ENCODE measurements at regions not wholly inside any gene's neighbourhood (a gene's known extent, or its start where the extent isn't known, plus 50 kb on each side); places are given as distances from the start of the nearest gene placed in this dataset.

DNA sequence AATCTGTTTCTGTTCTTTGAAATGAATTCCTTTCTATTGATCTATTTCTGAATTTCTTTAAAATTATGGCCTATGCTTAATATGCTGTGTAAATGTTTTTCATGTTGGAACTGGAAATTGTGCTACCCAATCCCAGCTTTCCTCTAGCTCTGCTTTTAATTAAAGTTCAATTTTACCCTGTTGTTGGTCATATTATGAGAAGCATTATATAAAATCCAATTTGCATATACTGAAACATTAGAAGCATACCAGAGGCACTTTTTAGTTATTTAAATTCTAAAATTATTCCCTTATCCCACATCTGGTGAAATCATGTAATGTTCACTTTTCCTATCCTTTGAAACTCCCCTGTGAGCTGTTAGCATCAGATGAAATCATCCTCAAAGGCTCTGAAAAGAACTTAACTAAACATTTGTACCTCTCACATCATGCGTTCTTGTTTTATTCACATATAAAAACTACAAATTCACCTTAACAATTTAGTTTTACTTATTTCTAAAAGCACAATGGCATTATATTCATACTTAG, 160.6 kb upstream of the COL21A1 start:
- no peaks in the 10 kb centered on the region for H3K79me2 ChIP-seq (ENCODE audit: insufficient read depth, low read length)
- H3K79me1 ChIP-seq (ENCODE audit: insufficient read depth, low read depth, low read length, poor library complexity, severe bottlenecking) = no peaks in the 10 kb centered on the region
- H3K18ac ChIP-seq (ENCODE audit: insufficient read length, low read depth, low read length) = no peak overlapping the region
- no peak overlapping the region for H3K9ac ChIP-seq (ENCODE audit: extremely low read depth, insufficient read length, low read length)
- no peak overlapping the region for H4K91ac ChIP-seq (ENCODE audit: insufficient read length, low read depth, low read length)
- H3K4me3 Mint-ChIP-seq = no peak overlapping the region
- H3K14ac ChIP-seq (ENCODE audit: insufficient read depth, low read length) = no peak overlapping the region
- H3K4me2 ChIP-seq (ENCODE audit: insufficient read depth, insufficient read length, low read length) = no peak overlapping the region
- no peak overlapping the region for H2BK20ac ChIP-seq (ENCODE audit: low read depth, low read length, poor library complexity, severe bottlenecking)
- no peaks in the 10 kb centered on the region for H3K9me3 Mint-ChIP-seq
- no peak overlapping the region for H3K23ac ChIP-seq (ENCODE audit: insufficient read length, low read depth, low read length)
- no peak overlapping the region for H3K27ac Mint-ChIP-seq
- no peak overlapping the region for H2BK12ac ChIP-seq (ENCODE audit: insufficient read length, low read depth, low read length)
- H4K8ac ChIP-seq (replicated peaks; ENCODE audit: insufficient read length, low read depth, low read length) = no peak overlapping the region
- no peak overlapping the region for H2BK15ac ChIP-seq (ENCODE audit: low read depth, low read length)
- no peaks in the 10 kb centered on the region for H3K27me3 Mint-ChIP-seq (ENCODE audit: low read depth)
- H2AK5ac ChIP-seq (ENCODE audit: insufficient read length, low read length) = no peak overlapping the region
- no peaks in the 10 kb centered on the region for H3K4me1 Mint-ChIP-seq
- DNase-seq = no peak
- no peaks in the 10 kb centered on the region for H4K20me1 ChIP-seq (ENCODE audit: control insufficient read depth, insufficient read depth, insufficient read length)
- H3K36me3 Mint-ChIP-seq (ENCODE audit: insufficient read depth in 1 of 3, low read depth in 3 of 3) = no peaks in the 10 kb centered on the region
- no peak overlapping the region for H2BK120ac ChIP-seq (ENCODE audit: low read depth, low read length, poor library complexity, severe bottlenecking)
- H2BK5ac ChIP-seq (ENCODE audit: insufficient read length, low read length) = no peak overlapping the region
- no peak overlapping the region for H3T11ph ChIP-seq (ENCODE audit: low read length)
- H3K56ac ChIP-seq (ENCODE audit: insufficient read length, low read depth, low read length) = no peak overlapping the region
- WGBS (ENCODE audit: extremely low coverage, insufficient read length, low lambda C conversion rate) = 100% methylated on average over 1 of the region's 1 CpG
- H3K4me1 ChIP-seq (ENCODE audit: insufficient read depth, low read length) = no peaks in the 10 kb centered on the region
- H2AFZ ChIP-seq (ENCODE audit: low read length) = no peak overlapping the region
- H3K23me2 ChIP-seq (ENCODE audit: insufficient read length, low read depth, low read length, poor library complexity, severe bottlenecking) = no peaks in the 10 kb centered on the region
- no peak overlapping the region for H4K5ac ChIP-seq (ENCODE audit: insufficient read length, low read depth, low read length)
- H3K9me3 ChIP-seq (ENCODE audit: control insufficient read depth, low read depth, low read length) = no peaks in the 10 kb centered on the region
- no peak overlapping the region for H3K27ac ChIP-seq (ENCODE audit: insufficient read length, low read depth, low read length)
- H3K4ac ChIP-seq (ENCODE audit: low read depth, low read length) = no peak overlapping the region
- TF ChIP-seq, protein P1, sequence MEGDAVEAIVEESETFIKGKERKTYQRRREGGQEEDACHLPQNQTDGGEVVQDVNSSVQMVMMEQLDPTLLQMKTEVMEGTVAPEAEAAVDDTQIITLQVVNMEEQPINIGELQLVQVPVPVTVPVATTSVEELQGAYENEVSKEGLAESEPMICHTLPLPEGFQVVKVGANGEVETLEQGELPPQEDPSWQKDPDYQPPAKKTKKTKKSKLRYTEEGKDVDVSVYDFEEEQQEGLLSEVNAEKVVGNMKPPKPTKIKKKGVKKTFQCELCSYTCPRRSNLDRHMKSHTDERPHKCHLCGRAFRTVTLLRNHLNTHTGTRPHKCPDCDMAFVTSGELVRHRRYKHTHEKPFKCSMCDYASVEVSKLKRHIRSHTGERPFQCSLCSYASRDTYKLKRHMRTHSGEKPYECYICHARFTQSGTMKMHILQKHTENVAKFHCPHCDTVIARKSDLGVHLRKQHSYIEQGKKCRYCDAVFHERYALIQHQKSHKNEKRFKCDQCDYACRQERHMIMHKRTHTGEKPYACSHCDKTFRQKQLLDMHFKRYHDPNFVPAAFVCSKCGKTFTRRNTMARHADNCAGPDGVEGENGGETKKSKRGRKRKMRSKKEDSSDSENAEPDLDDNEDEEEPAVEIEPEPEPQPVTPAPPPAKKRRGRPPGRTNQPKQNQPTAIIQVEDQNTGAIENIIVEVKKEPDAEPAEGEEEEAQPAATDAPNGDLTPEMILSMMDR (conservative IDR thresholded peaks at IDR 0.05) = no peak
- H3K27me3 ChIP-seq (ENCODE audit: insufficient read depth, low read length) = no peaks in the 10 kb centered on the region
